HG03565 (cell line): ENCODE measurements at regions not wholly inside any gene's neighbourhood (a gene's known extent, or its start where the extent isn't known, plus 50 kb on each side); places are given as distances from the start of the nearest gene placed in this dataset.

Experiments
- ATAC-seq: cut with Tn5 transposase; IDR thresholded peaks from one replicate; pipeline ENCODE4 v1.9.1; 2021; ENCODE audit warnings: mild to moderate bottlenecking, moderate library complexity; ENCODE audit not compliant: unreplicated experiment

- no peak for ATAC-seq
Observed at GRCh38 chr10:130578532-130579289, 442.5 kb downstream of the GLRX3 start.

GRCh38 chr10:130579913-130580312 is 443.7 kb downstream of the GLRX3 start:
- no peak for ATAC-seq

- no peak for ATAC-seq
Observed at GRCh38 chr10:130580975-130581374, 444.8 kb downstream of the GLRX3 start.

DNA sequence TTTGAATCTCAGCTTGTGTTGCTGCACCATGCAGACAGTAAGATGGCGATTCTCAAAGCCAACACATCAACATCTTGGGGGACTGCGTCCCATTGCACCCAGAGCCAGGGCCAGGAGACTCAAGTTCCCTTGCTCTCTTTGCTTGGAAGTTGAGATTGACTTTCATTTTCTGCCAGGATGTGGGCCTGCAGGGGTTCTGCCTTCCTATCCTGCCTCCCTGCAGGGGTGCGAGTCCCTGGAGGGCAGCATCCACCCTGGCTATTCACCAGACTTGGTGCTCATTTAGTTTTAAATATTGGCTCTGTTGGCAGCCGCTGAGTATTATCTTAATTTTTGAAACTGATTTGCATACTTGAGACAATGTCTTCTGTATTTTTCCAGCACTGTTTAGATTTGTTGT is 451.5 kb downstream of the GLRX3 start:
- no peak for ATAC-seq

DNA sequence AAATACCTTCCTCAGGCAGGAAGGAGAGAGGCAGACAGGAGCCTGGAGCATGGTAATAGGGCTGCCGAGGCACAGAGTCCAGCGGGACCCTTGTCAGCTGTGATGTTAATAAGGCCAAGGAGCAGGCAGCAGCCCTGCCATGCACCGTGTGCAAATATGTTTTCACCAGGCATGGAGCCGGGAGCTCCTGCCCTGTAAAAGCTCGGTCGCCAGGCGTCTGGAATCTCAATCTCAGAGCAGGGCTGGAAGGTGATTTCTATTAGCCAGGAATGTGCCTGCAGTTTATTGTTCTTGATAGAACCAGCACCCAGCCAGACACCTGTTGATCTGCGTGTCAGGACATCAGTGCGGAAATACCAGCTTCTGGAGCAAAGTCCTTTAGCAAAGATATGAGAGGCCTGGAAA is 469.8 kb downstream of the GLRX3 start:
- no peak for ATAC-seq

DNA sequence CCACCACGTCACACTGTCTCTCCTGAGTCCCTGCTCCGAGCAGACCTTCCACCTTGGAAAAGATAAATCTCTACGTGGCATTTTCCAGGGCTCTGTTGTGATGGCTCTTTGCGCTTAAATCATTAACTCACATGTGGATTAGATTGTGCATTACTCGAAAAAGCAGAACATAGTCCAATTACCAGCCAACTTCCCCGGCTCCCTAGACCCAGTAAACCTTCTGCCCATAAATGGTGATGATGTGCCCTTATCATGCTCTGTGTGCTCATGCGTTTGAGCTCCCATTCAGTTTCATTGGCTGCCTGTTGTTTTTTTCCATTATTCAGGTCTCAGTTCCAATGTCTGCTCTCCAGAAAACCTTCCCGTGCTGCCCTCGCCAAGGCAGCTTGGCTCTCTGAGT is 471.2 kb downstream of the GLRX3 start:
- ATAC-seq, result no peak

DNA sequence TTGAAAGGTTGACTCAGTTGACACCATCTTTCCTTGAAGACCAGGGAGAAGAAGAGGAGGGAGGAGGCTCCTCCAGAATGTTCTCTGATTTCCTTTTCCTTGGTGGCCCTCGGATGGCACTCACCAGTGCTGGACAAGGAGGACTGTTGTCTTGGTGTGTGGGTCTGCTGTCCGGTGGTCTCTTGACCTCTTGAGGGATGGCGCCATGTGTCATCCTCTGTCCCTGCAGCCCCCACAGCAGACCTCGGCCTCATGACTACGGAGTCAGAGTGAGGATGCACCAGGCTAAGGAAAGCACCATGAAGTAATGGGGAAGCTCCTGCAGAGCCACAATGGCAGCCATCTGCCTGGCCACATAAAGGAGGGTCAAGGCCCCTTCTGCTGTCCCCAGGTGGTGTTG is 475.0 kb downstream of the GLRX3 start:
- ATAC-seq, result no peak

DNA sequence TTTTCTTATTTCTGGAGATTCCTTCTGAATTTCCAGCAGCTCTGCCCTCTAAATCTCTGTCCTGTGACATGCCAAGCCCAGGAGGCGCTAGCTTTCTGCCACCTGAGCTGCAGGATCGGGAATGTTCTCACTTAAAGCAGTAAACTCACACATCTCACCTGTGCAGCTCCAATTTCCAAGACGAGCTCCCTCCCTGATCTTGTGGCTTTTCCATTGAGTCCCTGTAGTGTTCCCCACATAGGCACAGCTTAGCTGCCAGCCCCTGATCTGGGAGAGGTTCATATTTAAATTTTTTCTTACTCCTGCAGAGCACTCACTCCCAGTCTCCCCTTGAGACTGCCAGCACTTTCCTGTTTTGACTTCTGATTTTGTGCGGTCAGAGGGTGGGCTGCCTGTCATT is 479.3 kb downstream of the GLRX3 start:
- no peak for ATAC-seq

GRCh38 chr10:130617985-130618384 is 481.8 kb downstream of the GLRX3 start:
- no peak for ATAC-seq

- ATAC-seq, result no peak
Observed at GRCh38 chr10:130618647-130619046, 482.5 kb downstream of the GLRX3 start.

DNA sequence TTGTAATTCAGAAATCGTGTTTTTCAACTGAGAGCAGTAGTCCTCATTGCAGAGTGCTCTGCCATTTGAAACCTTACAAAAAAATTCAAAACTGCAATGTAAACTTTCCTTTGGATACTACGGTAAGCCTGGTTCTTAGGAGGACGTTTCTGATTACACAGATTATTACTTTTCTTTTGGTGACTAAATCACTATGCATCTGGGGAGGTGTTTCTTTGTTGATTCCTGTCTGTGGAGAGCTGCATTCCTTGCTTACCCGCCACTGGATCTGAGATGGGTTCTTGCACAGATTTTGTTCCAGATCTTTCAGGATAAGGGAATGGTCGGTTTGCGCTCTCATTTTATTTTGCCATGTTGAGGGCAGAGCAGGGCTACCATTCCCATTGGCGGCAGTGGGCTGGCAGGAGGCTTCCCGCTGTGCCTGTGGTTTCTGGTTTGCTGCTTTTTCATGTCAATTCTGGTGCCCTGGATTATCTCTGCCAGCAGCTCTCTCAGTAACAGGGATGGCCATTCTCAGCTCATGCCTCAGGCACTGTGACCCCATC is 485.1 kb downstream of the GLRX3 start:
- no peak for ATAC-seq

GRCh38 chr10:130623680-130624267 is 487.6 kb downstream of the GLRX3 start:
- ATAC-seq, result no peak

DNA sequence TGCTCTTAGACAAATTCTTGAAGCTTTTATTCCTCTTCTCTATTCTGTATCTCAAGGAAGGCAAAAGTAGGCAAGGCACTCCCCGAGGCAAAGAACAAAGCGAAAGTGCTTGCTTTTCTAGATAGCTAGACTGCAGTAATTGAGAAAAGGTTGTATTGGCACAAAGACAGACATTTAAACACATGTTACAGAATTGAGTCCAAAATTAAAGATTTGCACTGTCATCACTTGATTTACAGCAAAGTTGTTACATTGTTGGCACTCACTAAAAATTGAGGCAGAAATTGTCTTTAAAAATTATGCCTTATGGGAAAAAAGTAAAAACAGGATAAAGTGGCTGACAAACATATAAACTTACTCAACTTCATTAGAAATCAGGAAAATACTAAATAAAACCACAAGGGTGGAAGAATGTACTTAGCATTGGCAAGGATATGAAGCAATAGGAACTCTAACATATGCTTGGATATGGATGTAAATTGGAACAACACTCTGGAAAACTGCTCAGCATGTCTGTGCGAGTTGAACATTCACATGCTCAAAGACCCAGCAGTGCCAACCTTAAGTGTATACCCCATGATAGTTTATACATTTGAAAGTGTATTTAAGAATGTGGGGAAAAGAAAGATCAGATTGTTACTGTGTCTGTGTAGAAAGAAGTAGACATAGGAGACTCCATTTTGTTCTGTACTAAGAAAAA is 491.3 kb downstream of the GLRX3 start:
- no peak for ATAC-seq

GRCh38 chr10:130630135-130630534 is 493.9 kb downstream of the GLRX3 start:
- ATAC-seq, result no peak

- ATAC-seq, result no peak
Observed at GRCh38 chr10:130631142-130632096, 495.2 kb downstream of the GLRX3 start.

GRCh38 chr10:130634816-130635215 is 498.6 kb downstream of the GLRX3 start:
- ATAC-seq, result no peak

- ATAC-seq, result no peak
Observed at GRCh38 chr10:130635528-130635927, 499.3 kb downstream of the GLRX3 start.

DNA sequence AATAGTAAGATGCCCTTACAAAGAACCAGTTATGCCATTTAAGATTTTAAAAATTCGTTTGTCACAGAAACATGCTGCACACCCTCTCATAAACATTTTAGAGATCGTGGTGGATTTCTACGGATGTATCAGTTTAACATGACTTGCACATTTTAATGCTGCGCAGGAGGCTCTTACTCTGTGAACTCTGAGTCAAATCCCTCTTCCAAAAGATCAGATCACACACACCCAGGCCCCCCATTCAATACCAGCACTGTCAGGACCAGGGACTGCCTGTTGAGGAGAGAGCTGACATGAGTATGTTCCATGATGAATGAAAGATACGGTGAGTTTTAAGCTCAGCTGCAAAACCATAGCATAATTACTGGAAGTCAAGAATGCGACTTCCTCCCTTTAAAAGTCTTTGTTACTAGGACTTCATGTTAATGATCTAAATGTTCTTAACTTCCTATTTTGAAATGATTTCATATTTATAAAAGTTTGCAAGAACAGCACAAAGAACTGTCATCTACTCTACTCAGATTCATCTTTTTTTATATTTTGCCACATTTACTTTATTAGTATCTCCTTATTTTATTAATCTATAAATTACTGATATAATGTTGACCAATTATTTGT is 500.2 kb downstream of the GLRX3 start:
- ATAC-seq, result no peak

- ATAC-seq, result no peak
Observed at GRCh38 chr10:130637089-130637676, 501.0 kb downstream of the GLRX3 start.

DNA sequence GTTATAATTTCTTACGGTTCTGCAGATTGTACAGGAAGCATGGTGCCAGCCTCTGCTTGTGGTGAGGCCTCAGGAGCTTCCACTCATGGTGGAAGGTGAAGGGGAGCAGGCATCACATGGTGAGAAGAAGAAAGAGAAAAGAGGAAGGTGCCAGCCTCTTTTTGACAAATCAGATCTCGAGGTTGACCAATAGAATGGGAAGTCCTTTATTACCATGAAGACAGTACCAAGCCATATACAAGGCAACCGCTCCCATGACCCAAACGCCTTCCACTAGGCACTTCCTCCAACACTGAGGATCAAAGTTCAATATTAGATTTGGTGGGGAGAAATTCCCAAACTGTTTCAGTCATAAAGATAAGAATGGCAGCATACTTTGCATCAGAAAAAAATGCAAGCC is 502.8 kb downstream of the GLRX3 start:
- ATAC-seq, result no peak
